Ovary (tissue), 3 donors: ENCODE measurements at regions not wholly inside any gene's neighbourhood (a gene's known extent, or its start where the extent isn't known, plus 50 kb on each side); places are given as distances from the start of the nearest gene placed in this dataset.

ENCODE experiments used
- CTCF ChIP-seq, 3 donors: fragments of 450-650 bp in 2 of 3; fragments of 200-600 bp in 1 of 3; IDR thresholded peaks; one replicate each; pipeline versions ENCODE4 v1.5.1 to v1.8.0; 2016 to 2022; ENCODE audit warnings: antibody characterized with exemption in 3 of 3, mild to moderate bottlenecking in 1 of 3
- EP300 ChIP-seq: sonication (generic); formaldehyde crosslinking; IDR thresholded peaks from one replicate; pipeline ENCODE4 v1.6.1; 2017; ENCODE audit warnings: antibody characterized with exemption
- POLR2A ChIP-seq: fragments of 450-650 bp; IDR thresholded peaks from one replicate; pipeline ENCODE4 v1.6.1; 2017; ENCODE audit warnings: antibody characterized with exemption, mild to moderate bottlenecking, moderate library complexity
- donor health status: DM: no; HTN: no; CAD: no.

GRCh38 chr11:25537393-25537792 lies 794.5 kb upstream of the ANO3 start:
- TF ChIP-seq POLR2A (no peak), CTCF (IDR thresholded peaks at IDR 0.05) (no peak), EP300 (no peak)
